GM12878 (cell line): ENCODE measurements at regions not wholly inside any gene's neighbourhood (a gene's known extent, or its start where the extent isn't known, plus 50 kb on each side); places are given as distances from the start of the nearest gene placed in this dataset.

ENCODE experiments used
- ATAC-seq: fragments of 200-7000 bp; cut with Tn5 transposase; 3 replicates; pipeline ENCODE4 v1.9.1; 2020; ENCODE audit warnings: mild to moderate bottlenecking, moderate library complexity
- BruUV-seq: library from RNA; stranded (reverse); fragments of 400-500 nt; replicated peaks from 2 replicates; lab custom pipeline; 2021; lab: Mats Ljungman, UMichigan
- CTCF ChIA-PET: fragments of 300-600 bp; sonication (Branson Sonifier 250); formaldehyde crosslinking; extraction: SDS; loops from one replicate; lab custom pipeline; 2021; ENCODE audit warnings: inconsistent platforms; lab: Yijun Ruan, JAX
- POLR2A ChIA-PET: fragments of 350-600 bp; formaldehyde crosslinking; extraction: SDS; loops from one replicate; lab custom pipeline; 2021; ENCODE audit warnings: inconsistent platforms; lab: Charles Lee
- RAD21 ChIA-PET: fragments of 300-600 bp; sonication (Branson Sonifier 250); formaldehyde crosslinking; loops from one replicate; lab custom pipeline; 2023; ENCODE audit warnings: antibody characterized with exemption; ENCODE audit not compliant: unreplicated experiment; lab: Charles Lee
- SMC1A ChIA-PET: fragments of 300-600 bp; sonication (Branson Sonifier 250); formaldehyde crosslinking; loops from one replicate; lab custom pipeline; 2023; ENCODE audit not compliant: unreplicated experiment, uncharacterized antibody; lab: Charles Lee
- DNase-seq: peaks from one replicate; pipeline ENCODE4 v3.0.0-alpha.2; 2011; ENCODE audit warnings: low read depth, low spot score
- FAIRE-seq: peaks from 3 replicates; lab custom pipeline; 2011; peaks lifted over from hg19 to GRCh38; lab: Jason Lieb, UNC
- H2AFZ ChIP-seq: 2 replicates; pipeline ENCODE4 v1.6.0; 2011; ENCODE audit warnings: low read depth, low read length, control low read depth; ENCODE audit not compliant: control insufficient read depth
- H3K27ac ChIP-seq: 2 replicates; pipeline ENCODE4 v1.5.1; 2011; ENCODE audit warnings: control low read depth; ENCODE audit not compliant: control insufficient read depth, insufficient read depth
- H3K27me3 ChIP-seq, 2 experiments: replicated peaks in 1 of 2; 2 replicates each; pipeline versions ENCODE4 v1.6.0 to v1.6.1; 2011; ENCODE audit warnings: low read length in 1 of 2; ENCODE audit not compliant: control insufficient read depth in 2 of 2, insufficient read depth in 2 of 2
- H3K36me3 ChIP-seq, 2 experiments: 2 replicates each; pipeline ENCODE4 v1.5.1; 2011; ENCODE audit warnings: low read length in 1 of 2; ENCODE audit not compliant: control insufficient read depth in 2 of 2, insufficient read depth in 2 of 2
- H3K4me1 ChIP-seq: 2 replicates; pipeline ENCODE4 v1.6.1; 2011; ENCODE audit warnings: mild to moderate bottlenecking, low read length, moderate library complexity, mixed read lengths; ENCODE audit not compliant: control insufficient read depth, insufficient read depth
- H3K4me2 ChIP-seq: 2 replicates; pipeline ENCODE4 v1.6.0; 2011; ENCODE audit warnings: control low read depth; ENCODE audit not compliant: control insufficient read depth, insufficient read depth
- H3K4me3 ChIP-seq: fragments of 200-600 bp; sonication (generic); 2 replicates; pipeline ENCODE4 v1.5.1; 2016
- H3K79me2 ChIP-seq: 2 replicates; pipeline ENCODE4 v1.6.0; 2011; ENCODE audit warnings: low read length; ENCODE audit not compliant: control insufficient read depth, insufficient read depth
- H3K9ac ChIP-seq: 2 replicates; pipeline ENCODE4 v1.8.0; 2011; ENCODE audit warnings: low read length, control low read depth, mixed read lengths; ENCODE audit not compliant: control insufficient read depth, insufficient read depth
- H3K9me3 ChIP-seq: replicated peaks from 3 replicates; pipeline ENCODE4 v1.5.1; 2011; ENCODE audit warnings: mild to moderate bottlenecking, low read length; ENCODE audit not compliant: control insufficient read depth, insufficient read depth
- H4K20me1 ChIP-seq: 2 replicates; pipeline ENCODE4 v1.6.0; 2011; ENCODE audit not compliant: control insufficient read depth, insufficient read depth
- BACH1 ChIP-seq: fragments of 450-650 bp; IDR thresholded peaks from 2 replicates; pipeline ENCODE4 v1.6.1; 2017; ENCODE audit warnings: mild to moderate bottlenecking, borderline replicate concordance
- FOXK2 ChIP-seq: fragments of 450-650 bp; IDR thresholded peaks from 2 replicates; pipeline ENCODE4 v1.6.1; 2017; ENCODE audit warnings: mild to moderate bottlenecking, moderate library complexity
- IKZF2 ChIP-seq, 2 experiments: fragments of 450-650 bp; IDR thresholded peaks; 2 replicates each; pipeline ENCODE4 v1.6.1; 2017; ENCODE audit warnings: mild to moderate bottlenecking in 2 of 2, moderate library complexity in 2 of 2
- KAT2A ChIP-seq: conservative IDR thresholded peaks from 2 replicates; pipeline ENCODE4 v1.6.1; 2011; ENCODE audit warnings: low read depth, low read length; ENCODE audit not compliant: control insufficient read depth
- MTA3 ChIP-seq: IDR thresholded peaks from 2 replicates; pipeline ENCODE4 v1.6.1; 2012; ENCODE audit warnings: low read length, inconsistent platforms, borderline replicate concordance
- MYB ChIP-seq: fragments of 150-350 bp; IDR thresholded peaks from 2 replicates; pipeline ENCODE4 v1.6.1; 2014; ENCODE audit warnings: mild to moderate bottlenecking, low read depth, low read length, borderline replicate concordance
- SP1 ChIP-seq: IDR thresholded peaks from one replicate; pipeline ENCODE4 v1.6.1; 2011; ENCODE audit warnings: low read depth, low read length
- SPI1 ChIP-seq: IDR thresholded peaks from 2 replicates; pipeline ENCODE4 v1.6.1; 2011; ENCODE audit warnings: low read depth, mild to moderate bottlenecking, low read length, moderate library complexity, borderline replicate concordance; ENCODE audit not compliant: insufficient read depth
- SREBF1 ChIP-seq: IDR thresholded peaks from 2 replicates; pipeline ENCODE4 v1.6.1; 2012; ENCODE audit warnings: mild to moderate bottlenecking, low read length
- YY1 ChIP-seq: IDR thresholded peaks from 2 replicates; pipeline ENCODE4 v1.6.1; 2011; ENCODE audit warnings: low read depth, mild to moderate bottlenecking, low read length
- WGBS: methylation state at CpG from one replicate; pipeline ENCODE4 v1.1.6; 2016; ENCODE audit warnings: low lambda C conversion rate; ENCODE audit not compliant: insufficient replicate concordance, insufficient coverage; ENCODE audit errors: missing lambda C conversion rate; 5-methylcytosine and 5-hydroxymethylcytosine counted together
- in situ Hi-C: fragments of 300-500 bp; cut with MboI; formaldehyde crosslinking; loops from 9 replicates; pipeline ENCODE4 v1.14.3; 2018; ENCODE audit warnings: mixed read lengths
- intact Hi-C: fragments of 100-400 bp; cut with micrococcal nuclease; formaldehyde crosslinking; loops from one replicate; pipeline ENCODE4 v1.14.2; 2022; ENCODE audit not compliant: unreplicated experiment
- TF ChIP-seq, protein P1 (sequence below): fragments of 450-650 bp; IDR thresholded peaks from 2 replicates; pipeline ENCODE4 v1.6.1; 2018; ENCODE audit warnings: mild to moderate bottlenecking, low read depth, moderate library complexity; ENCODE audit not compliant: partially characterized antibody
- TF ChIP-seq, protein P2 (sequence below): fragments of 450-650 bp; IDR thresholded peaks from 2 replicates; pipeline ENCODE4 v1.6.1; 2017; ENCODE audit warnings: mild to moderate bottlenecking, moderate library complexity

DNA sequence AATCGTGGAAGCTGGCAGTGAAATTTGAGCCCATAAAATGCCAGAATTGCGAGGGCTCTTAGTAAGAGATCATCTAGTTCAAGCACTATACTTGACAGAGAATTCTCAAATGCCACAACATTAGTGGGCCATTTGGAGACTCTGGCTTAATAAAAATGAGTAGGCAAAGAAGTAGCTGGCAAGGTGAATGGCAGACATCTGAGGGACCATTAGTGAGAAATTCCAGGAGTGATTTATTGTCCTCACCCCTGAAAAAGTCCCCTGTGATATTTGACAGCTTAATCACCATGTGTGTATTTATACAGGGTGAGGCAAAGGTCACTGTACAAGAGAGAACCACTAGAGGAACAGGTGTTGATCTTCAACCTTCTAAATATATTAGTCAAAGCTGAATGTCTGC is 207.5 kb downstream of the CHRDL1 start:
- BruUV-seq, result no TSS peak
- Histone ChIP-seq H3K27me3 (no peaks in the 10 kb centered on the region), H3K4me1 (no peaks in the 10 kb centered on the region), H3K27ac (no peak overlapping the region), H3K9me3 (no peaks in the 10 kb centered on the region), H3K9ac (no peak overlapping the region), H4K20me1 (no peaks in the 10 kb centered on the region), H2AFZ (no peak overlapping the region), H3K4me3 (no peak overlapping the region), H3K4me2 (no peak overlapping the region), H3K79me2 (no peaks in the 10 kb centered on the region), H3K36me3 (no peaks in the 10 kb centered on the region)
- ChIA-PET SMC1A (interaction anchor here (0.7 to 1.5 kb wide), 3 partner anchors 9 to 259 kb away, joined by 3 to 4 read pairs (median 3); no protein-coding TSS in a partner anchor), POLR2A (no interaction called here), CTCF (interaction anchor here (0.9 kb wide), 1 partner anchor 259 kb away, joined by 3 read pairs; no protein-coding TSS in a partner anchor), RAD21 (interaction anchor here (1.0 kb wide), 1 partner anchor 259 kb away, joined by 4 read pairs; no protein-coding TSS in a partner anchor)
- 0% methylated on average over 2 of the region's 2 CpGs for WGBS
- intact Hi-C loops (loop anchor here (10.0 kb wide), 1 partner anchor 257 kb away; no protein-coding TSS in a partner anchor), in situ Hi-C loops (no loop called here)
- ATAC-seq (no peak), FAIRE-seq (no peak), DNase-seq (no peak)
- TF ChIP-seq, protein P1, sequence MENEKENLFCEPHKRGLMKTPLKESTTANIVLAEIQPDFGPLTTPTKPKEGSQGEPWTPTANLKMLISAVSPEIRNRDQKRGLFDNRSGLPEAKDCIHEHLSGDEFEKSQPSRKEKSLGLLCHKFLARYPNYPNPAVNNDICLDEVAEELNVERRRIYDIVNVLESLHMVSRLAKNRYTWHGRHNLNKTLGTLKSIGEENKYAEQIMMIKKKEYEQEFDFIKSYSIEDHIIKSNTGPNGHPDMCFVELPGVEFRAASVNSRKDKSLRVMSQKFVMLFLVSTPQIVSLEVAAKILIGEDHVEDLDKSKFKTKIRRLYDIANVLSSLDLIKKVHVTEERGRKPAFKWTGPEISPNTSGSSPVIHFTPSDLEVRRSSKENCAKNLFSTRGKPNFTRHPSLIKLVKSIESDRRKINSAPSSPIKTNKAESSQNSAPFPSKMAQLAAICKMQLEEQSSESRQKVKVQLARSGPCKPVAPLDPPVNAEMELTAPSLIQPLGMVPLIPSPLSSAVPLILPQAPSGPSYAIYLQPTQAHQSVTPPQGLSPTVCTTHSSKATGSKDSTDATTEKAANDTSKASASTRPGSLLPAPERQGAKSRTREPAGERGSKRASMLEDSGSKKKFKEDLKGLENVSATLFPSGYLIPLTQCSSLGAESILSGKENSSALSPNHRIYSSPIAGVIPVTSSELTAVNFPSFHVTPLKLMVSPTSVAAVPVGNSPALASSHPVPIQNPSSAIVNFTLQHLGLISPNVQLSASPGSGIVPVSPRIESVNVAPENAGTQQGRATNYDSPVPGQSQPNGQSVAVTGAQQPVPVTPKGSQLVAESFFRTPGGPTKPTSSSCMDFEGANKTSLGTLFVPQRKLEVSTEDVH, result no peak
- TF ChIP-seq KAT2A (no peak), SP1 (no peak), BACH1 (no peak), MTA3 (no peak), MYB (no peak), SPI1 (no peak), YY1 (no peak), IKZF2 (IDR thresholded peaks at IDR 0.05) (no peak), FOXK2 (no peak), SREBF1 (no peak)
- TF ChIP-seq, protein P2, sequence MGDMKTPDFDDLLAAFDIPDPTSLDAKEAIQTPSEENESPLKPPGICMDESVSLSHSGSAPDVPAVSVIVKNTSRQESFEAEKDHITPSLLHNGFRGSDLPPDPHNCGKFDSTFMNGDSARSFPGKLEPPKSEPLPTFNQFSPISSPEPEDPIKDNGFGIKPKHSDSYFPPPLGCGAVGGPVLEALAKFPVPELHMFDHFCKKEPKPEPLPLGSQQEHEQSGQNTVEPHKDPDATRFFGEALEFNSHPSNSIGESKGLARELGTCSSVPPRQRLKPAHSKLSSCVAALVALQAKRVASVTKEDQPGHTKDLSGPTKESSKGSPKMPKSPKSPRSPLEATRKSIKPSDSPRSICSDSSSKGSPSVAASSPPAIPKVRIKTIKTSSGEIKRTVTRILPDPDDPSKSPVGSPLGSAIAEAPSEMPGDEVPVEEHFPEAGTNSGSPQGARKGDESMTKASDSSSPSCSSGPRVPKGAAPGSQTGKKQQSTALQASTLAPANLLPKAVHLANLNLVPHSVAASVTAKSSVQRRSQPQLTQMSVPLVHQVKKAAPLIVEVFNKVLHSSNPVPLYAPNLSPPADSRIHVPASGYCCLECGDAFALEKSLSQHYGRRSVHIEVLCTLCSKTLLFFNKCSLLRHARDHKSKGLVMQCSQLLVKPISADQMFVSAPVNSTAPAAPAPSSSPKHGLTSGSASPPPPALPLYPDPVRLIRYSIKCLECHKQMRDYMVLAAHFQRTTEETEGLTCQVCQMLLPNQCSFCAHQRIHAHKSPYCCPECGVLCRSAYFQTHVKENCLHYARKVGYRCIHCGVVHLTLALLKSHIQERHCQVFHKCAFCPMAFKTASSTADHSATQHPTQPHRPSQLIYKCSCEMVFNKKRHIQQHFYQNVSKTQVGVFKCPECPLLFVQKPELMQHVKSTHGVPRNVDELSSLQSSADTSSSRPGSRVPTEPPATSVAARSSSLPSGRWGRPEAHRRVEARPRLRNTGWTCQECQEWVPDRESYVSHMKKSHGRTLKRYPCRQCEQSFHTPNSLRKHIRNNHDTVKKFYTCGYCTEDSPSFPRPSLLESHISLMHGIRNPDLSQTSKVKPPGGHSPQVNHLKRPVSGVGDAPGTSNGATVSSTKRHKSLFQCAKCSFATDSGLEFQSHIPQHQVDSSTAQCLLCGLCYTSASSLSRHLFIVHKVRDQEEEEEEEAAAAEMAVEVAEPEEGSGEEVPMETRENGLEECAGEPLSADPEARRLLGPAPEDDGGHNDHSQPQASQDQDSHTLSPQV, result no peak
